Activated CD8-positive, alpha-beta memory T cell treated with anti-CD3 and anti-CD28 coated beads for 36 hours (primary cell): ENCODE measurements at regions not wholly inside any gene's neighbourhood (a gene's known extent, or its start where the extent isn't known, plus 50 kb on each side); places are given as distances from the start of the nearest gene placed in this dataset.
"Not testable (repeated sequence)": the region's sequence is repeated elsewhere in the genome, so short reads cannot be mapped to it uniquely, and the experiment has no call there.

ENCODE experiments used
- CTCF ChIA-PET: fragments of 350-600 bp; sonication (Branson Sonifier 250); formaldehyde crosslinking; loops from one replicate; lab custom pipeline; 2021; ENCODE audit warnings: antibody characterized with exemption; lab: Charles Lee
- POLR2A ChIA-PET: fragments of 350-600 bp; sonication (Branson Sonifier 250); formaldehyde crosslinking; loops from one replicate; lab custom pipeline; 2021; ENCODE audit warnings: antibody characterized with exemption; lab: Charles Lee

- POLR2A ChIA-PET, result no interaction called here
- CTCF ChIA-PET, result no interaction called here
Measured at GRCh38 chr5:116810951-116811350, 236.3 kb upstream of the SEMA6A start.

GRCh38 chr5:116806836-116807235 is 232.2 kb upstream of the SEMA6A start:
- CTCF ChIA-PET, result no interaction called here
- POLR2A ChIA-PET, result no interaction called here

DNA sequence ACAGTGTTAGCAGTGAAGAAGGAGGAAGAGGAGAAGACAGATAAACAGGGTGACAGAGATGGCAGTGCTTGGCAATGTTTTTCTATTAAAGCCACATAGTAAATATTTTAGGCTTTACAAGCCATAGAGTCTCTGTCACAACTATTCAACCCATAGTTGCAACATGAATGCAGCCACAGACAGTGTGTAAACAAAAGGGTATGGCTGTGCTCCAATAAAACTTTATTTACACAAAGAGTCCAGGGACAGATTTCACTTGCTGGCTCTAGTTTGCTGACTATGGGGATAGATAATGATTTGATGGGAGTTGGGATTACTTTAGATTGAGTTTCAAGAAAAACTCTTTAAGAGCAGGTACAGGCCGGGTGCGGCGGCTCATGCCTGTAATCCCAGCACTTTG is 224.8 kb upstream of the SEMA6A start:
- POLR2A ChIA-PET, result no interaction called here

DNA sequence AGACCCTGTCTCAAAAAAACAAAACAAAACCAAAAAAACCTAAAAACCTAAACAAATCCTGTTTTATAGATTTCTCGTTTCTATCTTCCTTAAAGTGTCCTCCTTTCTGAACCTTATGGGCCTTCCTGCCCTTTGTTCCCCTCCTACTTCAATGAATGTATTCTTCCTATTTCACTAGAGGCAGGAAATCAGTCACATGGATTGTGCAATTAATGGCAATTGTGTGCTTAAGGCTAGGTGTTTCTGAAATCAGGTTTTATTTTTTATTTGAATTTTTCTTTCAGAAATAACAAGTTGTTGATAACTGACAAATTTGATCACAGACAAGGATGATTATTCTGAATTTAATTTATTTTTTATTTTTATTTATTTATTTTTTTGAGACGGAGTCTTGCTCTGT is 220.6 kb upstream of the SEMA6A start:
- POLR2A ChIA-PET, result no interaction called here

More for the DNA sequence above, 224.8 kb upstream of the SEMA6A start:
- CTCF ChIA-PET, result no interaction called here

GRCh38 chr5:116789522-116789921 is 214.9 kb upstream of the SEMA6A start:
- ChIA-PET CTCF (no interaction called here), POLR2A (no interaction called here)

More for the DNA sequence above, 220.6 kb upstream of the SEMA6A start:
- CTCF ChIA-PET, result no interaction called here

DNA sequence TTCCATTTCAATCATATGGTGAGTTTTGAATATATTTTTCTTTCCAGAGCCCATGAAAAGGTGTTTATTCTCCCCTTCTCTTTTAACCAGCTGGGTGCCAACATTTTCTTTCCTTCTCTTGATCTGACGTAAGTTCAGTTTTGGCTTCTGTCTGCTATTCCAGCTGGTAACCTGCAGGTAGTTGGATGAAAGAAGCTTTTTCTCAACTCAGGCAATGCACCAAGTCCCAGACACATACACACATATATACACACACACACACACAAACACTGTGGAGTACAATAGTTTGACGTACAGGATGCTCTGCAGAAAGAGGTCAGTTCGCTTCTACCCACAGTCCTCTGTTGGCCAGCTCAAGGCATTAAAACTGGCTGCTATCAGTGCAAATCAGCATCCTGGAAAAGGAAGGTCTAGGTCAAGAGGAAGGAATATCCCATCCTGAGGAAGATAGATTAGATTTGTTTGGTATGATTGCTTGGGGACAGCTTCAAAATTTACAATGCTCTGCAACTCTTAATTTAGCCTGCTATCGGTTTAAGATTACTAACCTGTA is 214.3 kb upstream of the SEMA6A start:
- CTCF ChIA-PET, result no interaction called here
- POLR2A ChIA-PET, result no interaction called here

- CTCF ChIA-PET, result no interaction called here
Measured at GRCh38 chr5:116787570-116787969, 212.9 kb upstream of the SEMA6A start.

DNA sequence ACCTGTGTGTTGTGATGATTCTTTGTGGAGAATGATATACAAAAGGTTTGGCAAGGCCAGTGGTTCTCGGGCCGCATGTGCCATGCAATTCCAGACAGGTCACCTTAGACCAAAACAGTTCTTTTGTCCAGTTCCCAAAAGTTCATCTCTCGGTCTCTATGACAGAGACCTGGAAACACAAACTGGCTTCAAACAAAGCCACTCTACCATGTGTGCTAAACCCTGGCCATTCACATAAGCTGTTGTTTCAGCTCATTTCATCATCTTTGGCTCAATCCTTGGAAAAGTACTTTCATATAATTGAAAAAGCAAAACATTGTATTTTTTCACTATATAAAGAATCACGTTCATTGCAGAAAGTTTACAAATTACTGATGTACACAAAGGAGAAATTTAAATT is 210.5 kb upstream of the SEMA6A start:
- POLR2A ChIA-PET, result interaction anchor here (0.7 kb wide), 1 partner anchor 923 kb away, joined by 3 read pairs; no protein-coding TSS in a partner anchor
- CTCF ChIA-PET, result no interaction called here

More at GRCh38 chr5:116787570-116787969, 212.9 kb upstream of the SEMA6A start:
- POLR2A ChIA-PET, result no interaction called here

DNA sequence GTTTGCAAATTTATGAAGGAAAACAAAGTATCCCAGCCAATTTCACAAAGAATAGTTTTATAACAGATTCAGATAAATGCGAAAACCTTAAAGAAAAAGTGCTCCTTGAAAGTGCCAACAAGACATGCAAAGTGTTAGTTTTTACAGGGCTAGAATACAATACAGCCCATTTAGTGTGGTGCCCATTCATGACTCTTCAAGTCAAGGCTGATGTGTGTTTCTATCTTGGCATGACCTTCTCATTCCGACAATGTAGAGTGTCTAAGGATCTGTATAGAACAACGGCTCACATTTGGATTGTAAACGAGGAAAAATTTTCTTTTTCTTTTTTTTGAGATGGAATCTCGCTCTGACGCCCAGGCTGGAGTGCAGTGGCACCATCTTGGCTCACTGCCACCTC is 205.2 kb upstream of the SEMA6A start:
- ChIA-PET CTCF (no interaction called here), POLR2A (interaction anchor here (0.6 kb wide), 1 partner anchor 201 kb away, joined by 4 read pairs; no protein-coding TSS in a partner anchor)

GRCh38 chr5:116778651-116779280 is 204.1 kb upstream of the SEMA6A start:
- ChIA-PET CTCF (no interaction called here), POLR2A (interaction anchor here (0.6 kb wide), 1 partner anchor 200 kb away, joined by 4 read pairs; no protein-coding TSS in a partner anchor)

GRCh38 chr5:116778032-116778431 is 203.4 kb upstream of the SEMA6A start:
- ChIA-PET POLR2A (no interaction called here), CTCF (no interaction called here)

GRCh38 chr5:116773926-116774325 is 199.3 kb upstream of the SEMA6A start:
- CTCF ChIA-PET, result no interaction called here
- POLR2A ChIA-PET, result no interaction called here

GRCh38 chr5:116772806-116773205 is 198.2 kb upstream of the SEMA6A start:
- POLR2A ChIA-PET, result no interaction called here
- CTCF ChIA-PET, result no interaction called here

- ChIA-PET CTCF (no interaction called here), POLR2A (no interaction called here)
Measured at GRCh38 chr5:116772152-116772501, 197.5 kb upstream of the SEMA6A start.

DNA sequence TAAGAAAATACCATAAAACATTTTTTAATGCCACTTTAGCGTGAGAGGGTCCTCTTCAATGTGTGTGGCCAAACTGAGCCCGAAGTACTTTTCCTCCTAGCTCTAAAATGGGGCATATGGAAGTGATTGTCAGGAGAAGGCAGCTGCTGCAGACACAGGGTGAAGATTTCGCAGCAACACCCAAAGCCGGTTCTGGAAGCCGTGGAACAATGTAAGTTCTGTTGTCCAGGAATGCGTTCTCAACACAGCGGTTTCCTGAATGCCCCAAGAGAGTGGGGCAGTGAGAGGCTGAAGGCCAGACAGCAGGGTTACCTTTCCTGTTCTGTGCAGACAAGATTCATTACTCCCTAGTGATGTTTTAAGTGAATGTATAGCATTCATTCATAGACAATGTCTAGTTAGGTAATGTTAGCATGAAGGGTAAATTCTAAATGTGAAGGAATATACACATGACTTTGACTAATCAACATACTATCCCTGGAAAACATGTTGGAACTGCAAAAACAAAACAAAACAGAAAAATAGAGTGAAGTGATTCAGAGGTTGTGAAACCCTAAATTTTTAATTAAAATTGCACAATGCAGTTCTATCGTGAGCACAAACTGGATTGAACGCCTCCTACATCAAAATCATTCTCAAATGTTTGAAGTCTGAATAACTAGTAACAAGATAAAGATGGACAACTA is 197.0 kb upstream of the SEMA6A start:
- ChIA-PET CTCF (no interaction called here), POLR2A (no interaction called here)

GRCh38 chr5:116769953-116770352 is 195.3 kb upstream of the SEMA6A start:
- CTCF ChIA-PET, POLR2A ChIA-PET: not testable (repeated sequence)

- ChIA-PET POLR2A (no interaction called here), CTCF (no interaction called here)
Measured at GRCh38 chr5:116769470-116769869, 194.8 kb upstream of the SEMA6A start.

- CTCF ChIA-PET, result no interaction called here
- POLR2A ChIA-PET, result no interaction called here
Measured at GRCh38 chr5:116766470-116766947, 191.9 kb upstream of the SEMA6A start.

GRCh38 chr5:116765441-116765840 is 190.8 kb upstream of the SEMA6A start:
- ChIA-PET POLR2A (no interaction called here), CTCF (no interaction called here)

- ChIA-PET CTCF (no interaction called here), POLR2A (no interaction called here)
Measured at GRCh38 chr5:116764941-116765340, 190.3 kb upstream of the SEMA6A start.
